Mesendoderm (in vitro differentiated cells): ENCODE measurements at regions not wholly inside any gene's neighbourhood (a gene's known extent, or its start where the extent isn't known, plus 50 kb on each side); places are given as distances from the start of the nearest gene placed in this dataset.

Experiments
- DNase-seq: peaks from one replicate; pipeline ENCODE4 v3.0.0; 2013
- H2AK5ac ChIP-seq: 2 replicates; pipeline ENCODE4 v1.6.1; 2013; ENCODE audit warnings: low read length, inconsistent platforms
- H2BK120ac ChIP-seq: 2 replicates; pipeline ENCODE4 v1.6.1; 2013; ENCODE audit warnings: low read depth, mild to moderate bottlenecking, low read length, moderate library complexity, mixed read lengths
- H2BK15ac ChIP-seq: replicated peaks from 2 replicates; pipeline ENCODE4 v1.6.1; 2013; ENCODE audit warnings: low read depth, mild to moderate bottlenecking, moderate library complexity
- H2BK5ac ChIP-seq: 2 replicates; pipeline ENCODE4 v1.6.1; 2013; ENCODE audit warnings: low read length, inconsistent platforms
- H3K18ac ChIP-seq: 2 replicates; pipeline ENCODE4 v1.6.1; 2013; ENCODE audit warnings: mild to moderate bottlenecking, low read length, mixed read lengths
- H3K23ac ChIP-seq: one replicate; pipeline ENCODE4 v1.6.1; 2013; ENCODE audit warnings: low read length
- H3K27ac ChIP-seq: 2 replicates; pipeline ENCODE4 v1.5.1; 2013; ENCODE audit warnings: low read depth, mild to moderate bottlenecking, inconsistent platforms, low read length, moderate library complexity
- H3K27me3 ChIP-seq: 2 replicates; pipeline ENCODE4 v1.6.1; 2013; ENCODE audit warnings: low read length, control low read depth, mild to moderate bottlenecking, inconsistent platforms; ENCODE audit not compliant: insufficient read depth, poor library complexity
- H3K36me3 ChIP-seq: 2 replicates; pipeline ENCODE4 v1.6.1; 2013; ENCODE audit warnings: low read length, inconsistent platforms; ENCODE audit not compliant: control insufficient read depth, insufficient read depth
- H3K4ac ChIP-seq: one replicate; pipeline ENCODE4 v1.6.1; 2013; ENCODE audit warnings: low read depth, mild to moderate bottlenecking, low read length, moderate library complexity
- H3K4me1 ChIP-seq: 2 replicates; pipeline ENCODE4 v1.6.1; 2013; ENCODE audit warnings: low read depth, low read length, inconsistent platforms; ENCODE audit not compliant: control insufficient read depth
- H3K4me2 ChIP-seq: 2 replicates; pipeline ENCODE4 v1.6.1; 2013; ENCODE audit warnings: low read length
- H3K4me3 ChIP-seq: 2 replicates; pipeline ENCODE4 v1.5.1; 2013; ENCODE audit warnings: mild to moderate bottlenecking, low read length
- H3K56ac ChIP-seq: one replicate; pipeline ENCODE4 v1.6.1; 2013; ENCODE audit warnings: low read length
- H3K79me1 ChIP-seq: 2 replicates; pipeline ENCODE4 v1.6.1; 2013; ENCODE audit warnings: low read length, inconsistent platforms
- H3K79me2 ChIP-seq: 2 replicates; pipeline ENCODE4 v1.6.1; 2013; ENCODE audit warnings: mild to moderate bottlenecking, low read length; ENCODE audit not compliant: control insufficient read depth, insufficient read depth
- H3K9ac ChIP-seq: 2 replicates; pipeline ENCODE4 v1.6.1; 2013; ENCODE audit warnings: low read length, inconsistent platforms
- H4K5ac ChIP-seq: one replicate; pipeline ENCODE4 v1.6.1; 2013; ENCODE audit warnings: low read length
- H4K8ac ChIP-seq: one replicate; pipeline ENCODE4 v1.6.1; 2013; ENCODE audit warnings: low read depth, mild to moderate bottlenecking, control low read depth, low read length, moderate library complexity
- WGBS: extraction: QIAGEN DNeasy Blood & Tissue Kit; methylation state at CpG from one replicate; pipeline ENCODE4 v1.1.7; 2013; ENCODE audit warnings: low lambda C conversion rate, missing lambda C conversion rate; ENCODE audit not compliant: insufficient coverage; ENCODE audit errors: extremely low coverage; 5-methylcytosine and 5-hydroxymethylcytosine counted together

DNA sequence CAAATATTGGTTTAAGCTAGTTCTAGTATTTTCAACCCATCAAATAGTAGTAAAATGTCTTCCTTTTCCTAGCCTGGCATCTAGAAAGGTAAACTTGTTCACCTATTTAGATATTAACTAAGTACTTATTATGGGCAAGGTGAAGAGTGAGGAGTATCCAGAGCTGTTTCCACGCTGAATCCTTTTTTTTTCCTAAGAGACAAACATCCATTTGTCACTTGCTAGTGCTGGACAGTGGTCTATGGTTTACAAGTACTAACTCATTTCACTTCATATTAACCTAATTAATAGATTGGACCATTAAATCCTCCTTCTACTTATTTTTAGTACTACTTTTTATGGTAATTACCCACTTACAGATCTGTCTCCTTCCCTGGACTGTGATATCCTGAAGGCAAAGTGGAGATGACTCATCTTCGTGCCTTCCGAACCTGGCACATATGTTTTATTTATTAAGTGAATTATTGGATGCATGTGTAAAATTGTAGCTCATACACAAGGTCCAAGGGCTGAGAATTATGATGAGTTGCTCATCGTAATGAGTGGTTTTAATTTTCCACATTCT, 159.6 kb upstream of the IGFBP3 start:
- Histone ChIP-seq H3K4ac (no peak overlapping the region), H3K4me1 (no peaks in the 10 kb centered on the region), H3K23ac (no peak overlapping the region), H4K8ac (no peak overlapping the region), H3K56ac (no peak overlapping the region), H2BK120ac (no peak overlapping the region), H3K79me1 (no peaks in the 10 kb centered on the region), H3K27me3 (no peaks in the 10 kb centered on the region), H3K79me2 (no peaks in the 10 kb centered on the region), H3K18ac (no peak overlapping the region), H4K5ac (no peak overlapping the region), H2BK5ac (no peak overlapping the region), H2BK15ac (no peak overlapping the region), H3K9ac (no peak overlapping the region), H3K4me2 (no peak overlapping the region), H3K27ac (no peak overlapping the region), H3K36me3 (no peaks in the 10 kb centered on the region), H2AK5ac (no peak overlapping the region), H3K4me3 (no peak overlapping the region)
- WGBS, result no CpG with 5 or more reads among the region's 4 CpGs
- DNase-seq, result no peak

DNA sequence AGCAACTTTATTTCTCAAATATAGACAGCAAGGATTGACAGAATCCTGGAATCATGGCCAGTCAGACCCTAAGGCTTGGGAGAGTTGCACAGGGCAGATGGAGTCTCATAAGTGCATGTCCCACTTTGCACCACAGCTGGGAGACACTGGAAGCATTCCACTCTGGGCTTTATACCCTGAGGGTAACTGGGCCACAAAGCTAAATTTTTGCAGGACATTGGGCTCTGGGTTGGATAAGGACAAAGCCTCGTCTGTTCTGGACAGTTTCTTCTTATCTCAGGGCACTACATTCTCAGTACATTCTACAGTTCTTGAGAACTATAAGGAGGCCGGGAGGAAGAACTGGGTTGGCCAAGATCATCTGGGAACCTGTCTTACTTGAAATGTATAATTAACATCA, 158.3 kb upstream of the IGFBP3 start:
- Histone ChIP-seq H3K4ac (no peak overlapping the region), H3K4me2 (no peak overlapping the region), H3K27me3 (no peaks in the 10 kb centered on the region), H3K27ac (no peak overlapping the region), H2BK15ac (no peak overlapping the region), H2BK120ac (no peak overlapping the region), H3K36me3 (no peaks in the 10 kb centered on the region), H3K79me2 (no peaks in the 10 kb centered on the region), H3K9ac (no peak overlapping the region), H3K4me1 (no peaks in the 10 kb centered on the region), H2BK5ac (no peak overlapping the region), H3K4me3 (no peak overlapping the region), H3K23ac (no peak overlapping the region), H4K5ac (no peak overlapping the region), H2AK5ac (no peak overlapping the region), H3K79me1 (no peaks in the 10 kb centered on the region), H3K18ac (no peak overlapping the region), H4K8ac (no peak overlapping the region), H3K56ac (no peak overlapping the region)
- DNase-seq, result no peak
- WGBS, result no CpG with 5 or more reads among the region's 2 CpGs

DNA sequence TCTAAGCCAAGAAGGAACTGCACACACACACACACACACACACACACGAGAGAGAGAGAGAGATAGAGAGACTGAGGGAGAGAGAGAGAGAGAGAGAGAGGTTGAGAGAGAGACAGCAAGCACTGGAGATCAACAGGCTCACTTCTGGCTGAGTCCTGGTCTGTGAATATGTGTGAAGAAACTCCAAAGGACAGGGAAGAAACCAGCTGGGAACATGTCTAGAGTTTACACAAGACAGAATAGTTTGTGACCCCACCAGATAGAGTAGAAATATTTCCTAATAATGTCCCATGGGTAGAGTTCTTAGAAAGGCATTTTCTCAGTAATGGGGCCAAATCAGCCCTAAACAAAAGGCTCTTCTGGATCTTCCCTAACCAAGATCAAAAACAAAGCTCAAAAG, 155.5 kb upstream of the IGFBP3 start:
- Histone ChIP-seq H3K79me1 (no peaks in the 10 kb centered on the region), H3K36me3 (no peaks in the 10 kb centered on the region), H3K27ac (no peak overlapping the region), H4K5ac (no peak overlapping the region), H3K9ac (no peak overlapping the region), H2BK5ac (no peak overlapping the region), H3K56ac (no peak overlapping the region), H2BK15ac (no peak overlapping the region), H4K8ac (no peak overlapping the region), H2AK5ac (no peak overlapping the region), H3K4ac (no peak overlapping the region), H2BK120ac (no peak overlapping the region), H3K18ac (no peak overlapping the region), H3K4me2 (no peak overlapping the region), H3K23ac (no peak overlapping the region), H3K27me3 (no peaks in the 10 kb centered on the region), H3K4me1 (no peaks in the 10 kb centered on the region), H3K79me2 (no peaks in the 10 kb centered on the region), H3K4me3 (no peak overlapping the region)
- no peak for DNase-seq
- no CpG with 5 or more reads among the region's 1 CpG for WGBS

DNA sequence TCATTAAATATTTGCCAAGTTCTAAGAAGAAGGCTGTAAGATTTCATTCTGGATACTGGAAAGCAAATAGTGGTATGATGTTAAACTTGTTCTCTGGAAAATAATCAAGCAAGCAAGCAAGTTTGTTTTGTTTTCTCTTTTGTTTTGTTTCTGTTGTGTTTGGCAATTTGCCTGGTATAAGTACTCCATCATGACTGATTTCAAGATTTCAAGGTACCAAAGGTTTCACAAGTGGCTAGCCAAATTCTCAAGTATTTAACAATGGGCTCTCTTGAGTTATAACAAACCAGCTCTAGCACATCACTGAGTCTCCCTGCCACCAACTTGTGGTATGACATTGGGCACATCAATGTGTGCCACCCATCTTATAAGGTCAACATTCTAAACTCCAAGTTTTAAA, 151.7 kb upstream of the IGFBP3 start:
- H3K9ac ChIP-seq, result no peak overlapping the region
- no peak overlapping the region for H3K18ac ChIP-seq
- no peak overlapping the region for H3K4me3 ChIP-seq

DNA sequence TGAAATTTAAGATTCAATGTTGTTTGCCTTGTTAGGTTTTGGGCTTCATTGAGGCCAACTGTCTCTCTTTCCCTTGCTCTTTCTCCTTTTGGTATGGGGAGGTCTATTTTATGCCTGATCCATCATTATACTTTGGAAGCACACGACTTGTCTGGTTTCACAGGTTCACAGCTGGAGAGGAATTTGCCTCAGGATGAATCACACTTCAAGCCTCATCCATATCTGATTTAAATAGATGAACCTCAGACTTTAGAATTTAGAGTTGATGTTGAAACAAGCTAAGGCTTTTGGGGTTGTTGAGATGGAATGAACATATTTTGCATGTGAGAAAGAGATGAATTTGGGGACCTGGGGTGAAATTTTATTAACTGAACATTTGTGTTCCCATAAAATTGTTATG, 150.5 kb upstream of the IGFBP3 start:
- H3K27me3 ChIP-seq, result no peaks in the 10 kb centered on the region
- H3K4me2 ChIP-seq, result no peak overlapping the region
- DNase-seq, result no peak
- no peak overlapping the region for H3K4me3 ChIP-seq
- H3K18ac ChIP-seq, result no peak overlapping the region
- no CpG with 5 or more reads among the region's 1 CpG for WGBS
- no peak overlapping the region for H3K56ac ChIP-seq
- no peaks in the 10 kb centered on the region for H3K4me1 ChIP-seq
- no peak overlapping the region for H2BK120ac ChIP-seq
- H3K9ac ChIP-seq, result no peak overlapping the region
- H3K23ac ChIP-seq, result no peak overlapping the region
- H4K8ac ChIP-seq, result no peak overlapping the region
- no peaks in the 10 kb centered on the region for H3K36me3 ChIP-seq
- H2BK15ac ChIP-seq, result no peak overlapping the region
- H2BK5ac ChIP-seq, result no peak overlapping the region
- no peaks in the 10 kb centered on the region for H3K79me1 ChIP-seq
- no peak overlapping the region for H2AK5ac ChIP-seq
- no peak overlapping the region for H3K27ac ChIP-seq
- H3K79me2 ChIP-seq, result no peaks in the 10 kb centered on the region
- no peak overlapping the region for H4K5ac ChIP-seq
- H3K4ac ChIP-seq, result no peak overlapping the region

More for the DNA sequence above, 151.7 kb upstream of the IGFBP3 start:
- Histone ChIP-seq H4K5ac (no peak overlapping the region), H3K27ac (no peak overlapping the region), H3K79me2 (no peaks in the 10 kb centered on the region), H3K56ac (no peak overlapping the region), H3K27me3 (no peaks in the 10 kb centered on the region), H2AK5ac (no peak overlapping the region), H2BK5ac (no peak overlapping the region), H3K4ac (no peak overlapping the region), H3K4me2 (no peak overlapping the region), H3K4me1 (no peaks in the 10 kb centered on the region), H3K36me3 (no peaks in the 10 kb centered on the region), H2BK120ac (no peak overlapping the region), H3K23ac (no peak overlapping the region), H2BK15ac (no peak overlapping the region), H3K79me1 (no peaks in the 10 kb centered on the region), H4K8ac (no peak overlapping the region)
- DNase-seq, result no peak

DNA sequence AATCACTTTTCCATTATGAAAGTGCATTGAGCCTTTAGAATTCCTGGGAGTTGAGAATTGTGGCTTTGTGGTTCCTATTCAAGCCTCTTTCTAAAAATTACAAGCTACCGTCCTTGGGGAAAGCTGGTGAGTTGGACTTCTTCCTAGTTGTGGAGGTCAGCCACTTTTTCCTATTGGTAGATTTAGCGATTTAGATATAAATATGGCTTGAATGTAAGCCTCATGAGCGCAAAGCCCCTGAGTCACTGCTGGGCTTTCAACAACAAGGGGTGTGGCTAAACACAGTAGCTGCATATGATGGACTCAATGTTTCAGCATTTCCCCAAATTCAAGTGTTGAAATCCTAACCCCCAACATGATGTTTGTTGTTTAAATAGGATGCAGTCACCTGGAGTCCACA, 150.0 kb upstream of the IGFBP3 start:
- no peak for DNase-seq
- Histone ChIP-seq H3K18ac (no peak overlapping the region), H3K79me2 (no peaks in the 10 kb centered on the region), H2BK120ac (no peak overlapping the region), H3K27me3 (no peaks in the 10 kb centered on the region), H3K4me1 (no peaks in the 10 kb centered on the region), H3K36me3 (no peaks in the 10 kb centered on the region), H3K4me2 (no peak overlapping the region), H4K5ac (no peak overlapping the region), H4K8ac (no peak overlapping the region), H3K9ac (no peak overlapping the region), H2AK5ac (no peak overlapping the region), H2BK15ac (no peak overlapping the region), H3K27ac (no peak overlapping the region), H3K23ac (no peak overlapping the region), H3K79me1 (no peaks in the 10 kb centered on the region), H3K4me3 (no peak overlapping the region), H3K56ac (no peak overlapping the region), H2BK5ac (no peak overlapping the region), H3K4ac (peak overlapping the region; percentile 24)
- no CpG with 5 or more reads among the region's 3 CpGs for WGBS
